ENCODE measurements at regions not wholly inside any gene's neighbourhood (a gene's known extent, or its start where the extent isn't known, plus 50 kb on each side); places are given as distances from the start of the nearest gene placed in this dataset.
"Not testable (repeated sequence)": the region's sequence is repeated elsewhere in the genome, so short reads cannot be mapped to it uniquely, and the experiment has no call there.

GRCh38 chr22:22977479-22978200 lies 90.0 kb downstream of the IGLL5 start:
- DNase-seq, result no peak

- no peak for DNase-seq
These were observed 91.0 kb downstream of the IGLL5 start for GRCh38 chr22:22978637-22979036.

DNA sequence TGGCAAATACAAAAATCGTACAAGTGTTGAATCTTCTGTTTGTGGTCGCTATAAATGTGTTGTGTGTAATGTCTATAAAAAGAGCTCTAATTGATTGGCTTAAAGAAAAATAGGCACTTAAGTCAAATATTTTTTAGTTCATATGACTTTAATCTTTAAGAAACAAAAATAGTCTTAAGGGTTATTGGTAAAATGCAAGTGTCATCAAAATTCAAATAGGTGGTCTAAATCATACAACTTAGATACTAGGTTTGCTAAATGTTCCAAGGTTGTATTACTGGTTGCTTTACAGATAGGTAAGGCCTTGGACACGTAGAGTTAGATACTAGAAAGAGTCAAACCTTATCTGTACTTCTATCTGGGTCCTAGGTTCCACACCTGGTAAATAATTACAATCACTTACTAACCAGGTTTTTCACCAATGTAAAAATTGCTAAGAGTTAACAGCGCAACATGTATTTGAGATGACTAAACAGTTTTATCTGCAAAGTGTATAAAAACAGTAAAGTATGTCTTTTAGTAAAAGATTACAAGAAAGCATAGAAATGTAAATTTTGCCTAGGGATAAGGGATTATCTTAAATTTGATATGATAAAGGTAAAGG lies 91.1 kb upstream of the GNAZ start:
- no peak for DNase-seq

DNA sequence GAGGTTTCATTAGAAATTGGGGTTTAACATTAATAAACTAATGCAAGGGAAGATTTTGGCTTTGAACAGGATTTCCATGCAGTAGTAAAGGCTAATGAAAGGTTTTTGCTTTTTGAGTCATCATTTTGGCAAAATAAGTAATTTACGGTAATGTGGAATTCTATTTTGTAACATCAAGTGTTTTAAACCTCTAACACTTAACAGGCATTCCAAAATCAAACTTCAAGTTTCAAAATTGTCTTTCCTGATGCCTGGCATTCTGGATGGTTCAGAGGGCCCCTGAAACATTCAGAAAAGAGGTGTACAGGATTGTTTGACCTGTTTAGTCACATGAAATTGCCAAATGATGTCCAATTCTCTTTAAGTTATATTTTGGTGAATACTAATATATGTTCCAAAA lies 90.4 kb upstream of the GNAZ start:
- DNase-seq, result no peak

- DNase-seq, result no peak
These were observed 88.4 kb upstream of the GNAZ start for GRCh38 chr22:22981670-22982571.

DNA sequence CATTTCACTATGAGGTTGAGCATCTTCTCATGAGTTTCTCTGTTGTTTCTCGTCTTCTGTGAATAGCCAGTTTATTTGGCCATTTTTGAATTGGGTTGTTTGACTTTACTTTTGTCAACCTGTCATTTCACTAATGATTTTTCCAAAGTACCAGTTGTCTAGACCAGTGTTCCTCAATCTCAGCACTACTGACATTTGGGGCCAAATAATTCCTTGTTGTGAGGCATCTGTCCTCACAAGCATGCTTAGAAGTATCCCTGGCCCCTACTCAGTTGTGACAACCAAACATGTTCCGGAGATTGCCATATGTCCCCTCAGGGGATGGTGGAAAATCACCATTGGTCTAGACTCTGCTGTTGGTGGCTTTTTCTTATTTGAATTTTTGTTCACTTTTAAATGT lies 87.7 kb upstream of the GNAZ start:
- no peak for DNase-seq

DNA sequence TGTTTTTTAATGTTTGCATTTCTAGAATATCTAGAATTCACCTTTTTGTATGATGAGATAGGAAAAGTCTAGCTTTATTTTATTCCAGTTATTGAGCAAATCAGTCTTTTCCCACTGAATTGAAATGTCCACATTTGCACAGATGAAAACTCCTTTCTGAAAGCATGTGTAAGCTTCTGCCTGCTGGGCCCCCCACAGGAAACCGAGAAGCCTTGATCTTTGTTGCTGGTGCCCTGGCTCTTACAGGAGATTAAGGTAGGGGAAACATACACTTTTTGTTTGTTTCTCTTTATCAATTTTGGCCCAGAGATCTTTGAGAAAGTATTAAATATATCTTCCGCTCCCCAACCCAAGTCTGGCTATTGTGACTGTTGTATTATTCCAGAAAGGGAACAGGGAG lies 87.2 kb upstream of the GNAZ start:
- DNase-seq, result no peak

GRCh38 chr22:22983816-22984215 lies 86.5 kb upstream of the GNAZ start:
- no peak for DNase-seq

- DNase-seq, result no peak
These were observed 85.4 kb upstream of the GNAZ start for GRCh38 chr22:22984967-22985366.

DNA sequence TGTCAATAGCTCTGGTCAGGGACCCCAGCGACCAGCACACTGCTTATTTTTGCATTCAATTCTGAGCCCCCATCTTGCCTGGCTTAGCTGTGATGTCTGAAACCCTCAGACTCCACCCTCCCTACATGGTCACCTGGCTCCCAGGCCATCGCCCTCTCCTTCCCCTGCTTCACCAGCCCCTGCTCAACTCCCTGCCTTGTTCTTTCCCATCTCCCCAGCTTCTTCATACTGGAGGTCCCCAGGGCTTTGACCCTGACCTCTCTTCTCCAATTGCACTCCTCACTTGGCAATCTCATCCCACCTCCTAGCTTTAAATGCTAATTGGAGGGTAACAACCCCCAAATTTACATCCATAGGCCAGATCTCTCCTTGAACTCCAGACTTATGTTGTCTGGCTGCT lies 84.3 kb upstream of the GNAZ start:
- no peak for DNase-seq

GRCh38 chr22:22986640-22987039 lies 83.7 kb upstream of the GNAZ start:
- no peak for DNase-seq

- no peak for DNase-seq
These were observed 82.2 kb upstream of the GNAZ start for GRCh38 chr22:22988150-22988549.

DNA sequence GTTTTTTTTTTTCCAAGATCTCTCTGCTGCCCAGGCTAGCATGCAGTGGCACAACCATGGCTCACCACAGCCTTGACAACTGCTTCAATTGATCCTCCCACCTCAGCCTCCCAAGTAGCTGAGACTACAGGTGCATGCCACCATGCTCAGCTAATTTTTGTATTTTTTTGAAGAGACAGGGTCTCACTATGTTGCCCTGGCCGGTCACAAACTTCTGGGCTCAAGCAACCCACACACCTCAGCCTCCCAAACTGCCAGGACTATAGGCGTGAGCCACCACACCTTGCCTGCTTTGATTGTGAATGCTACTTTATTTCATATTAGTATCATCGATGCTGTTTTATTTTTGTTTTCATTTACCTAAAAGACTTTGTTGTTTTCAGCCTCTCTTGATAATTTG lies 81.5 kb upstream of the GNAZ start:
- no peak for DNase-seq

DNA sequence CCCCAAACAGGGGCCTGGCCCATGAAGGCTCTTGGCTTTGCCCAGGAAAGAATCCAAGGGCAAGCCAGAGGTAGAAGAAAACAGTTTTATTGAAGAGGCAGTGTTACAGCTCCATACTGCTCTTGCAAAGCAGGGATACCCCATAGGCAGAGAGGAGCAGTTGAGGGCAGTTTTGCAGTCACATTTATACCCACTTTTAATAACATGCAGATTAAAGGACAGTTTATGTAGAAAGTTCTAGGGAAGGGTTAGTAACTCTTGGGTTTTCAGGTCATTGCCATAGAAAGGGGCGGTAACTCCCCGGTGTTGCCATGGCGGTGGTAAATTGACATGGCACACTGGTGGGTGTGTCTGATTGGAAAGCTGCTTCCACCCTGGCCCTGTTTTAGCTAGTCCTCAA lies 80.5 kb upstream of the GNAZ start:
- DNase-seq, result no peak

DNA sequence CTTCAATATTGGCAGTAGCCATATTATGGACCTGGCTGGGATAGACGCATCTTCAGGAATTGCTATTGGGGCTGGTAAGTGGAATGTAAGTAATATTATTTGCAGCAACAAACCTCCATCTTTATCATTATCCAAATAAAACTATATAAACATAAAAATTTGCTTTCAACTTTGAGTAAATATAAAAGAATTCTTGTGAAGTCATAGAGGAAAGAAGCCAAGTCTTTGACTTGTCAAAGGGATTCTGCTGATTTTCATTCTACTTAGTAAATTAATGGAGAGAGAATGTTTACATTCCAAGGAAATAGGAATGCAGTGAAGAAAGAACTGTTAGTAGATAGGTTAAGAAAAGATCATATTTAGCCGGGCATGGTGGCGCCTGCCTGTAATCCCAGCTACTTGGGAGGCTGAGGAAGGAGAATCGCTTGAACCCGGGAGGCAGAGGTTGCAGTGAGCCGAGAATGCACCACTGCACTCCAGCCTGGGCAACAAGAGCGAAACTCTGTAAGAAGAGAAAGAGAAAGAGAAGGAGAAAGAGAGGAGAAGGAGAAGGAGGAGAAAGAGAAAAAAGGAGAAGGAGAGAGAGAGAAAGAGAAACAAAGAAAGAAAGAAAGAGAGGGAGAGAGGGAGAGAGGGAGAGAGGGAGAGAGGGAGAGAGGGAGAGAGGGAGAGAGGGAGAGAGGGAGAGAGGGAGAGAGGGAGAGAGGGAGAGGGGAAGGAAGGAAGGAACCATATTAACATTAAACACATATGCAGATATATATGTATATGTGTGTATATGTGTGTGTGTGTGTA lies 79.4 kb upstream of the GNAZ start:
- not testable (repeated sequence) for DNase-seq

DNA sequence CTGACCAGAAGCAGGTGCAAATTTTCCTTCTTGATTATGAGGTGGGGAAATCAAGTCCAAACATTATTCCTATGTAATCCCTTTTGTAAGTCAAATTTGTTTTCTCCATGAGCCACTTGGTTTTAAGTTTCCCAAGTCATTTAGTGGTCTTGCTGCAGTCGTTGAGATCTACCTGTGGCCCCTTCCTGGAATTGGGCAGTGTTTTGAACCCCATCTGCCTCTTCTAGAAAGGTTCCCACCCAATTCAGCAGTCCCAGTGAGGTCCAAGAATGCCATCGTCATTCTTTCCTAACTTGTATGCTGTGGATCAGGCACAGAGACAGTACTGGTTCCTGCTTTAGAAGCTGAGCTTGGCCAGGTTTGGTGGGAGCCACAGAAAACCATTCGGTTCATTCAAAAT lies 77.8 kb upstream of the GNAZ start:
- no peak for DNase-seq

- DNase-seq, result no peak
These were observed 77.1 kb upstream of the GNAZ start for GRCh38 chr22:22993184-22993583.

GRCh38 chr22:22995166-22995565 lies 75.2 kb upstream of the GNAZ start:
- no peak for DNase-seq

- DNase-seq, result no peak
These were observed 73.6 kb upstream of the GNAZ start for GRCh38 chr22:22996511-22997261.

DNA sequence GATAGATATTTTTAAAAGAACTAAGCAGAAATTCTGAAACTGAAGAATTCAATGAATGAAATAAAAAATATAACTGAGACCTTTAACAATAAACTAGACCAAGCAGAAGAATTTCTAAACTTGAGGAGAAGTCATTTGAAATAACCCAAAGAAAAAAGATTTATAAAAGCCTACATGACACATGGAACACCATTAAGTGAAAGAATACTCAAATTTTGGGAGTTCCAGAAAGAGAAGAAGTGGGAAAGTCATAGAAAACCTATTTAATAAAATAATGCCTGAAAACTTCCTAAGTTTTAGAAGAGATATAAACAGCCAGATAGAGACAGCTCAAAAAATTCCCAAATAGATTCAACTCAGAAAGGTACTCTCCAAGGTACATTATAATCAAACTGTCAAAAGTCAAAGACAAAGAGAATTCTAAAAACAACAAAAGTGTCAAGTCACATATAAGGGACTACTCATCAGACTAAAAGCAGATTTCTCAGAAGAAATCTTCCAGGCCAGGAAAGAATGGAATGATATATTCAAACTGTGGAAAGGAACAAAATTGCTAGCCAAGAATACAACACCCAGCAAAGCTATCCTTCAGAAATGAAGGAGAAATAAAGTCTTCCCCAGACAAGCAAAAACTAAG lies 72.9 kb upstream of the GNAZ start:
- no peak for DNase-seq

- no peak for DNase-seq
These were observed 72.3 kb upstream of the GNAZ start for GRCh38 chr22:22997988-22998387.

GRCh38 chr22:22999523-22999922 lies 70.8 kb upstream of the GNAZ start:
- no peak for DNase-seq
